ENCODE measurements at regions not wholly inside any gene's neighbourhood (a gene's known extent, or its start where the extent isn't known, plus 50 kb on each side); places are given as distances from the start of the nearest gene placed in this dataset.
"Not testable (repeated sequence)": the region's sequence is repeated elsewhere in the genome, so short reads cannot be mapped to it uniquely, and the experiment has no call there.

GRCh38 chr1:219731771-219732170, 118.9 kb upstream of the ZC3H11B start:
- H3K4me3 ChIP-seq (ENCODE audit: low read depth, low read length) = no peak overlapping the region

GRCh38 chr1:219726480-219727272, 113.8 kb upstream of the ZC3H11B start:
- no peak overlapping the region for H3K4me3 ChIP-seq (ENCODE audit: low read depth, low read length)

- no peak overlapping the region for H3K4me3 ChIP-seq (ENCODE audit: low read depth, low read length)
Measured at GRCh38 chr1:219724440-219724839, 111.5 kb upstream of the ZC3H11B start.

- no peak overlapping the region for H3K4me3 ChIP-seq (ENCODE audit: low read depth, low read length)
Measured at GRCh38 chr1:219717536-219717935, 104.6 kb upstream of the ZC3H11B start.

- no peak overlapping the region for H3K4me3 ChIP-seq (ENCODE audit: low read depth, low read length)
Measured at GRCh38 chr1:219716611-219717114, 103.8 kb upstream of the ZC3H11B start.

GRCh38 chr1:219713981-219714381, 101.1 kb upstream of the ZC3H11B start:
- H3K4me3 ChIP-seq (ENCODE audit: low read depth, low read length) = no peak overlapping the region

GRCh38 chr1:219712506-219712905, 99.6 kb upstream of the ZC3H11B start:
- H3K4me3 ChIP-seq (ENCODE audit: low read depth, low read length) = no peak overlapping the region

GRCh38 chr1:219710529-219711194, 97.8 kb upstream of the ZC3H11B start:
- H3K4me3 ChIP-seq (ENCODE audit: low read depth, low read length) = no peak overlapping the region

- H3K4me3 ChIP-seq (ENCODE audit: low read depth, low read length) = no peak overlapping the region
Measured at GRCh38 chr1:219708919-219709543, 96.1 kb upstream of the ZC3H11B start.

GRCh38 chr1:219707885-219708284, 95.0 kb upstream of the ZC3H11B start:
- H3K4me3 ChIP-seq (ENCODE audit: low read depth, low read length) = not testable (repeated sequence)

- H3K4me3 ChIP-seq (ENCODE audit: low read depth, low read length) = not testable (repeated sequence)
Measured at GRCh38 chr1:219704331-219704730, 91.4 kb upstream of the ZC3H11B start.

GRCh38 chr1:219703368-219703639, 90.4 kb upstream of the ZC3H11B start:
- no peak overlapping the region for H3K4me3 ChIP-seq (ENCODE audit: low read depth, low read length)

GRCh38 chr1:219701476-219701875, 88.6 kb upstream of the ZC3H11B start:
- H3K4me3 ChIP-seq (ENCODE audit: low read depth, low read length) = no peak overlapping the region

- no peak overlapping the region for H3K4me3 ChIP-seq (ENCODE audit: low read depth, low read length)
Measured at GRCh38 chr1:219699870-219700269, 87.0 kb upstream of the ZC3H11B start.

GRCh38 chr1:219697682-219698081, 84.8 kb upstream of the ZC3H11B start:
- H3K4me3 ChIP-seq (ENCODE audit: low read depth, low read length) = no peak overlapping the region

GRCh38 chr1:219692981-219693380, 80.1 kb upstream of the ZC3H11B start:
- H3K4me3 ChIP-seq (ENCODE audit: low read depth, low read length) = no peak overlapping the region

GRCh38 chr1:219689774-219690173, 76.9 kb upstream of the ZC3H11B start:
- no peak overlapping the region for H3K4me3 ChIP-seq (ENCODE audit: low read depth, low read length)

GRCh38 chr1:219687779-219688178, 74.9 kb upstream of the ZC3H11B start:
- no peak overlapping the region for H3K4me3 ChIP-seq (ENCODE audit: low read depth, low read length)

- H3K4me3 ChIP-seq (ENCODE audit: low read depth, low read length) = no peak overlapping the region
Measured at GRCh38 chr1:219686171-219686570, 73.3 kb upstream of the ZC3H11B start.

GRCh38 chr1:219682788-219683187, 69.9 kb upstream of the ZC3H11B start:
- no peak overlapping the region for H3K4me3 ChIP-seq (ENCODE audit: low read depth, low read length)

- no peak overlapping the region for H3K4me3 ChIP-seq (ENCODE audit: low read depth, low read length)
Measured at GRCh38 chr1:219681876-219682275, 69.0 kb upstream of the ZC3H11B start.
